Central memory CD8-positive, alpha-beta T cell (primary cell): ENCODE measurements at regions not wholly inside any gene's neighbourhood (a gene's known extent, or its start where the extent isn't known, plus 50 kb on each side); places are given as distances from the start of the nearest gene placed in this dataset.
"Not testable (repeated sequence)": the region's sequence is repeated elsewhere in the genome, so short reads cannot be mapped to it uniquely, and the experiment has no call there.

Source experiments
- ATAC-seq: fragments of 150-1000 bp; cut with Tn5 transposase; replicated peaks from 2 replicates; pipeline ENCODE4 v1.10.0; 2022; ENCODE audit warnings: mild to moderate bottlenecking, moderate FRiP score, moderate number of reproducible peaks; ENCODE audit not compliant: poor library complexity, severe bottlenecking; ENCODE audit errors: extremely low read depth
- DNase-seq, 2 donors: peaks; one replicate each; pipeline ENCODE4 v3.0.0; 2021; ENCODE audit warnings: low spot score in 2 of 2
- H3K27ac Mint-ChIP-seq: one replicate; pipeline ENCODE4 v1.8.0; 2022; ENCODE audit warnings: low read depth, mild to moderate bottlenecking, moderate library complexity, mixed read lengths
- H3K27me3 Mint-ChIP-seq: one replicate; pipeline ENCODE4 v1.8.0; 2022; ENCODE audit warnings: mixed read lengths
- H3K36me3 Mint-ChIP-seq: one replicate; pipeline ENCODE4 v1.8.0; 2022; ENCODE audit warnings: mild to moderate bottlenecking, moderate library complexity, mixed read lengths; ENCODE audit not compliant: insufficient read depth
- H3K4me1 Mint-ChIP-seq: one replicate; pipeline ENCODE4 v1.8.0; 2022; ENCODE audit warnings: mixed read lengths
- H3K4me3 Mint-ChIP-seq: one replicate; pipeline ENCODE4 v1.8.0; 2022; ENCODE audit warnings: mild to moderate bottlenecking, moderate library complexity, mixed read lengths
- H3K9me3 Mint-ChIP-seq: one replicate; pipeline ENCODE4 v1.8.0; 2022; ENCODE audit warnings: mixed read lengths

DNA sequence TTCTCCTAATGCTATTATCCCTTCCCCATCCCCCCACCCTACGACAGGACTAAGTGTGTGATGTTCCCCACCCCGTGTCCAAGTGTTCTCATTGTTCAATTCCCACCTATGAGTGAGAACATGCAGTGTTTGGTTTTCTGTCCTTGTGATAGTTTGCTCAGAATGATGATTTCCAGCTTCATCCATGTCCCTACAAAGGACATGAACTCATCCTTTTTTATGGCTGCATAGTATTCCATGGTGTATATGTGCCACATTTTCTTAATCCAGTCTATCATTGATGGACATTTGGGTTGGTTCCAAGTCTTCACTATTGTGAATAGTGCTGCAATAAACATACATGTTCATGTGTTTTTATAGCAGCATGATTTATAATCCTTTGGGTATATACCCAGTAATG lies 183.4 kb downstream of the MSN start:
- not testable (repeated sequence) for DNase-seq

GRCh38 chrX:65846974-65847373 lies 179.5 kb downstream of the MSN start:
- Mint-ChIP-seq H3K27me3 (no peaks in the 10 kb centered on the region), H3K36me3 (no peaks in the 10 kb centered on the region), H3K4me3 (no peak overlapping the region)

More for the DNA sequence above, 183.4 kb downstream of the MSN start:
- H3K4me3 Mint-ChIP-seq, H3K27me3 Mint-ChIP-seq, ATAC-seq, H3K36me3 Mint-ChIP-seq, H3K4me1 Mint-ChIP-seq, H3K27ac Mint-ChIP-seq: not testable (repeated sequence)
- H3K9me3 Mint-ChIP-seq, result peaks cover 13% of the 10 kb centered on the region

DNA sequence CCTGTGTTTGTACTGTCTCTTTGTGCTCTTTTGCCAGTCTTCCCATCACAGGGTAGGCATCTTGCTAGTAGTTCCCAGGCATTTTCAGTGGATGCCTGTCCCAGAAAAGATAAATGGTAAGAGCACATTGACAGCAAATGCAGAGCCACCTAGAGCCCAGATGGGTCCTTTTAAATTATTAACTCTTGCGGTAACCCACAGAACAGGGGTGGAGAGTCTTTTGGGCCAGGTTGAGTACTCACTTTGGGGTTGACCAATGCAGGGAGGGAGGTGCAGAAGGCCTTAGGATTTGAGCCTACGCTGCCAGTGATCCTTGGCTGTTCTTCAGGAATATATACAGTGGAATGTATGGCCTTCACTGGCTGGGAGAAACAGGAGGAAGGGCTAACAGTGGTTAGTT lies 173.8 kb downstream of the MSN start:
- Mint-ChIP-seq H3K4me1 (peaks cover 8% of the 10 kb centered on the region), H3K27me3 (no peaks in the 10 kb centered on the region), H3K9me3 (no peaks in the 10 kb centered on the region), H3K36me3 (no peaks in the 10 kb centered on the region), H3K27ac (no peak overlapping the region), H3K4me3 (no peak overlapping the region)
- ATAC-seq, result no peak
- no peak for DNase-seq

More at GRCh38 chrX:65846974-65847373, 179.5 kb downstream of the MSN start:
- H3K4me1 Mint-ChIP-seq, result no peaks in the 10 kb centered on the region
- DNase-seq (no peak), ATAC-seq (no peak)
- H3K27ac Mint-ChIP-seq, result no peak overlapping the region
- no peaks in the 10 kb centered on the region for H3K9me3 Mint-ChIP-seq

GRCh38 chrX:65838674-65839073 lies 171.2 kb downstream of the MSN start:
- Mint-ChIP-seq H3K9me3 (no peaks in the 10 kb centered on the region), H3K4me1 (peaks cover 8% of the 10 kb centered on the region), H3K4me3 (no peak overlapping the region), H3K27me3 (no peaks in the 10 kb centered on the region), H3K27ac (no peak overlapping the region), H3K36me3 (no peaks in the 10 kb centered on the region)
- DNase-seq, result no peak
- no peak for ATAC-seq

GRCh38 chrX:65837875-65838549 lies 170.6 kb downstream of the MSN start:
- no peak overlapping the region for H3K27ac Mint-ChIP-seq
- H3K36me3 Mint-ChIP-seq, result no peaks in the 10 kb centered on the region
- H3K9me3 Mint-ChIP-seq, result no peaks in the 10 kb centered on the region
- ATAC-seq (no peak), DNase-seq (no peak)
- H3K4me3 Mint-ChIP-seq, result no peak overlapping the region
- H3K27me3 Mint-ChIP-seq, result no peaks in the 10 kb centered on the region
- peaks cover 8% of the 10 kb centered on the region for H3K4me1 Mint-ChIP-seq

- Mint-ChIP-seq H3K9me3 (no peaks in the 10 kb centered on the region), H3K36me3 (no peaks in the 10 kb centered on the region), H3K4me3 (no peak overlapping the region), H3K27ac (no peak overlapping the region), H3K4me1 (no peaks in the 10 kb centered on the region), H3K27me3 (no peaks in the 10 kb centered on the region)
- no peak for DNase-seq
- ATAC-seq, result no peak
Observed at GRCh38 chrX:65831268-65831667, 163.8 kb downstream of the MSN start.

- no peaks in the 10 kb centered on the region for H3K9me3 Mint-ChIP-seq
- no peaks in the 10 kb centered on the region for H3K27me3 Mint-ChIP-seq
- H3K4me3 Mint-ChIP-seq, result no peak overlapping the region
- no peak for DNase-seq
- H3K36me3 Mint-ChIP-seq, result no peaks in the 10 kb centered on the region
- no peak overlapping the region for H3K27ac Mint-ChIP-seq
- H3K4me1 Mint-ChIP-seq, result no peaks in the 10 kb centered on the region
- no peak for ATAC-seq
Observed at GRCh38 chrX:65828599-65828998, 161.1 kb downstream of the MSN start.

DNA sequence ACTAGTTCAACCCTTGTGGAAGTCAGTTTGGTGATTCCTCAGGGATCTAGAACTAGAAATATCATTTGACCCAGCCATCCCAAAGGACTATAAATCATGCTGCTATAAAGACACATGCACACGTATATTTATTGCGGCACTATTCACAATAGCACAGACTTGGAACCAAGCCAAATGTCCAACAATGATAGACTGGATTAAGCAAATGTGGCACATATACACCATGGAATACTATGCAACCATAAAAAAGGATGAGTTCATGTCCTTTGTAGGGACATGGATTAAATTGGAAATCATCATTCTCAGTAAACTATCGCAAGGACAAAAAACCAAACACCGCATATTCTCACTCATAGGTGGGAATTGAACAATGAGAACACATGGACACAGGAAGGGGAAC lies 157.8 kb downstream of the MSN start:
- ATAC-seq, H3K9me3 Mint-ChIP-seq, H3K36me3 Mint-ChIP-seq, H3K27ac Mint-ChIP-seq, H3K4me3 Mint-ChIP-seq, DNase-seq, H3K4me1 Mint-ChIP-seq, H3K27me3 Mint-ChIP-seq: not testable (repeated sequence)

DNA sequence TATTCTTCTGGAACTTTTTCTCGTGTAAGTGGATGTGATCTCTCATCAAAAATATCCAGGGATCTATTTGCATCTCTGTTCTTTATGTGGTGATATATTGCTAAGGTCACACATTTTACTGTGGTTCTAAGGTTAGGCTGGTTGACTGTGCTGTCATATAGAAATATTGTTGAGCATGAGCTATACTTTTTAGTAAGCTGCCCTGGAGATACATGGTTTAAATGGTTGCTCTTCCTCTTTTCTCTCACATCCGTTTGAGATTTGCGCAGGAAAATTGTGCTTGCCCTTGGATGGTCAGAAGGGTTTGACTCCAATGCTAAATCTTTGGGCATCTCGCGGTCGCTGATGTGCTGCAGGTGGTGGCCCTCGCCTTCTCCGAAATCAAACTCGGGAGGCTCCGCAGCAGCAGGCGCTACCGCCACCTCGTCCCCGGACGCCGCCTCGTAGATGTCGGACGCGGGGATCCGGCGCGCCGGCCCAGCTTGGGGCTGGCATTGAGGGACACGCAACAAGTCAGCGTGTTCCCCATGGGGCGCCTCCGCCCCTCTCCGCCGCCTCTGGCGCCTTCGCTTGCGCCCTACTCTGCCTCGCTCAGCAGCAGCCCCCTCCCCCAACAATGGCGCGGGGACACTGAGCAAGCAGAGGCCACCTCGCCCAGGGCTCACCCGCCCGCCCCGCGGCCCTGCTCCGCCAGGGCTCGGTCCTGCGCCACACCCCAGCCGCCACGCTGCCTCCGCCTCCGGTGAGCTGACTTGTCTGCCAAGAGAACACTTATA lies 154.5 kb downstream of the MSN start:
- Mint-ChIP-seq H3K27ac (no peak overlapping the region), H3K4me1 (peaks cover 7% of the 10 kb centered on the region), H3K4me3 (peak overlapping the region; percentile 73), H3K9me3 (no peaks in the 10 kb centered on the region), H3K36me3 (peaks cover 3% of the 10 kb centered on the region), H3K27me3 (no peaks in the 10 kb centered on the region)
- ATAC-seq, result peak; percentile 68
- peak in 1 of 2 donors; percentile 9 for DNase-seq

DNA sequence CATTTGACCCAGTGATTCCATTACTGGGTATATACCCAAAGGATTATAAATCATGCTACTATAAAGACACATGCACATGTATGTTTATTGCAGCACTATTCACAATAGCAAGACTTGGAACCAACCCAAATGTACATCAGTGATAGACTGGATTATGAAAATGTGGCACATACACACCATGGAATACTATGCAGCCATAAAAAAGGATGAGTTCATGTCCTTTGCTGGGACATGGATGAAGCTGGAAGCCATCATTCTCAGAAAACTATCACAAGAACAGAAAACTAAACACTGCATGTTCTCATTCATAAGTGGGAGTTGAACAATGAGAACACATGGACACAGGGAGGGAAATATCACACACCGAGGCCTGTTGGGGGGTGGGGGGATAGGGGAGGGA lies 152.5 kb downstream of the MSN start:
- not testable (repeated sequence) for H3K4me3 Mint-ChIP-seq, DNase-seq, H3K4me1 Mint-ChIP-seq, H3K27ac Mint-ChIP-seq, H3K27me3 Mint-ChIP-seq, H3K9me3 Mint-ChIP-seq, ATAC-seq, H3K36me3 Mint-ChIP-seq

- no peak for ATAC-seq
- H3K27me3 Mint-ChIP-seq, result no peaks in the 10 kb centered on the region
- DNase-seq, result no peak
- H3K4me1 Mint-ChIP-seq, result no peaks in the 10 kb centered on the region
- H3K36me3 Mint-ChIP-seq, result no peaks in the 10 kb centered on the region
- H3K4me3 Mint-ChIP-seq, result no peak overlapping the region
- H3K9me3 Mint-ChIP-seq, result no peaks in the 10 kb centered on the region
- no peak overlapping the region for H3K27ac Mint-ChIP-seq
Observed at GRCh38 chrX:65813245-65813644, 145.8 kb downstream of the MSN start.

- Mint-ChIP-seq H3K4me1 (no peaks in the 10 kb centered on the region), H3K9me3 (no peaks in the 10 kb centered on the region), H3K27me3 (no peaks in the 10 kb centered on the region), H3K27ac (no peak overlapping the region), H3K4me3 (no peak overlapping the region), H3K36me3 (no peaks in the 10 kb centered on the region)
- ATAC-seq (no peak), DNase-seq (no peak)
Observed at GRCh38 chrX:65811558-65812228, 144.2 kb downstream of the MSN start.
